ENCODE measurements at regions not wholly inside any gene's neighbourhood (a gene's known extent, or its start where the extent isn't known, plus 50 kb on each side); places are given as distances from the start of the nearest gene placed in this dataset.

DNA sequence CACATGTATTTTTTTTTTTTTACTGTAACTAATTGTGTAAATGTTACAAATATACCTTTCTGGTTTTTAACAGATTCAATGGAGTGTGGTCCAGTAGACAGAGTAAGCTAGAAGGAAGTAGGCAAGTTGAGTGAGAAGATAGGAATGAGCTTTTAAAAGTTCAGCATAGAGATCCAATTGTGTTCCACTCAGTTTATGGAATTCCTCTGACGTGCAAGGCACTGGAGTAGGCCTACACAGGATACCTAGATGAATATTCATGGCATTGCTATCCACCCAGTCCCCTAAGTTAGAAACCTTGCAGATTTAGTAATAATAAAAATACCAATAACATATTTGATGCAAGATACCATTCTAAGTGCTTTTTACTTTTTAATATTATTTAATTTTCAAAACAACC lies 225.6 kb upstream of the ARID2 start:
- Histone ChIP-seq H3K9me3 (no peaks in the 10 kb centered on the region), H3K4me3 (no peak overlapping the region), H3K36me3 (no peaks in the 10 kb centered on the region), H3K27ac (no peak overlapping the region), H3K27me3 (no peaks in the 10 kb centered on the region), H3K4me1 (no peaks in the 10 kb centered on the region)
- intact Hi-C loops (cut with DNase I): no loop called here
- 54 to 83% methylated on average over 1 of the region's 1 CpG for WGBS, 2 donors
- no peak for DNase-seq
- no peak for TF ChIP-seq POLR2A (IDR thresholded peaks at IDR 0.05)
- TF ChIP-seq EP300 (IDR thresholded peaks at IDR 0.05): no peak
- TF ChIP-seq, protein P1, sequence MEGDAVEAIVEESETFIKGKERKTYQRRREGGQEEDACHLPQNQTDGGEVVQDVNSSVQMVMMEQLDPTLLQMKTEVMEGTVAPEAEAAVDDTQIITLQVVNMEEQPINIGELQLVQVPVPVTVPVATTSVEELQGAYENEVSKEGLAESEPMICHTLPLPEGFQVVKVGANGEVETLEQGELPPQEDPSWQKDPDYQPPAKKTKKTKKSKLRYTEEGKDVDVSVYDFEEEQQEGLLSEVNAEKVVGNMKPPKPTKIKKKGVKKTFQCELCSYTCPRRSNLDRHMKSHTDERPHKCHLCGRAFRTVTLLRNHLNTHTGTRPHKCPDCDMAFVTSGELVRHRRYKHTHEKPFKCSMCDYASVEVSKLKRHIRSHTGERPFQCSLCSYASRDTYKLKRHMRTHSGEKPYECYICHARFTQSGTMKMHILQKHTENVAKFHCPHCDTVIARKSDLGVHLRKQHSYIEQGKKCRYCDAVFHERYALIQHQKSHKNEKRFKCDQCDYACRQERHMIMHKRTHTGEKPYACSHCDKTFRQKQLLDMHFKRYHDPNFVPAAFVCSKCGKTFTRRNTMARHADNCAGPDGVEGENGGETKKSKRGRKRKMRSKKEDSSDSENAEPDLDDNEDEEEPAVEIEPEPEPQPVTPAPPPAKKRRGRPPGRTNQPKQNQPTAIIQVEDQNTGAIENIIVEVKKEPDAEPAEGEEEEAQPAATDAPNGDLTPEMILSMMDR (IDR thresholded peaks at IDR 0.05): no peak
- TF ChIP-seq POLR2AphosphoS5 (IDR thresholded peaks at IDR 0.05): no peak

GRCh38 chr12:45504316-45505010 lies 225.0 kb upstream of the ARID2 start:
- Histone ChIP-seq H3K36me3 (no peaks in the 10 kb centered on the region), H3K4me3 (no peak overlapping the region), H3K9me3 (no peaks in the 10 kb centered on the region), H3K4me1 (no peaks in the 10 kb centered on the region), H3K27ac (no peak overlapping the region), H3K27me3 (no peaks in the 10 kb centered on the region)
- WGBS, 2 donors: 78 to 86% methylated on average over 6 of the region's 6 CpGs
- intact Hi-C loops (cut with DNase I): no loop called here
- no peak for TF ChIP-seq EP300 (IDR thresholded peaks at IDR 0.05)
- TF ChIP-seq POLR2AphosphoS5 (IDR thresholded peaks at IDR 0.05): no peak
- TF ChIP-seq, protein P1 (IDR thresholded peaks at IDR 0.05): no peak
- TF ChIP-seq POLR2A (IDR thresholded peaks at IDR 0.05): no peak
- no peak for DNase-seq

DNA sequence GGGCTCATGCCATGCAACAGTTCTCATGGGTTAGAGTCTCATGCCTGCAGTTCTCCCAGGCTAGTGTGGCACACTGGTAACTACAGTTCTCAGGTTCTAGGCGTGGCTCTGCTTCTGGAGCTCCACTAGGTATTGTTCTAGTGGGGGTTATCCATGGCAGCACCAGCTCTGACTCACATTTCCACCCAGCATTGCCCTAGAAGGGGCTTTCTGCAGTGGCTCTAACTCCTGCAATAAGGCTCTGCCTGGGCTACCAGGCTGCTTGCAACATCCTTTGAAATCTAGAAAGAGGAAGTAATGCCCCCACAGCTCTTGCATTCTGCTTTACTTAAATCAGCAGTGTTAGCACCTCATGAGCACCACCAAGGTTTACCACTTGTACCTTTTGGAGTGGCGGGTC lies 220.3 kb upstream of the ARID2 start:
- Histone ChIP-seq H3K27me3 (no peaks in the 10 kb centered on the region), H3K36me3 (no peaks in the 10 kb centered on the region), H3K9me3 (no peaks in the 10 kb centered on the region), H3K27ac (no peak overlapping the region), H3K4me3 (no peak overlapping the region), H3K4me1 (no peaks in the 10 kb centered on the region)
- intact Hi-C loops (cut with DNase I): no loop called here
- TF ChIP-seq, protein P1 (IDR thresholded peaks at IDR 0.05): no peak
- TF ChIP-seq POLR2AphosphoS5 (IDR thresholded peaks at IDR 0.05): no peak
- no peak for TF ChIP-seq POLR2A (IDR thresholded peaks at IDR 0.05)
- no peak for TF ChIP-seq EP300 (IDR thresholded peaks at IDR 0.05)
- WGBS, 2 donors: 60 to 70% methylated on average over 2 of the region's 2 CpGs
- no peak for DNase-seq

- intact Hi-C loops (cut with DNase I): no loop called here
- WGBS, 2 donors: 91 to 94% methylated on average over 1 of the region's 1 CpG
- DNase-seq: no peak
These were observed 219.9 kb upstream of the ARID2 start for GRCh38 chr12:45509621-45510020.

More at GRCh38 chr12:45509621-45510020, 219.9 kb upstream of the ARID2 start:
- H3K4me1 ChIP-seq: no peaks in the 10 kb centered on the region
- H3K9me3 ChIP-seq: no peaks in the 10 kb centered on the region
- no peaks in the 10 kb centered on the region for H3K27me3 ChIP-seq
- H3K4me3 ChIP-seq: no peak overlapping the region
- H3K27ac ChIP-seq: no peak overlapping the region
- no peaks in the 10 kb centered on the region for H3K36me3 ChIP-seq
- TF ChIP-seq POLR2A (IDR thresholded peaks at IDR 0.05) (no peak), EP300 (IDR thresholded peaks at IDR 0.05) (no peak), POLR2AphosphoS5 (IDR thresholded peaks at IDR 0.05) (no peak)
- TF ChIP-seq, protein P1 (IDR thresholded peaks at IDR 0.05): no peak

Measured in sigmoid colon (tissue), 6 donors.